Mucosa of rectum (tissue), 2 donors: ENCODE measurements at regions not wholly inside any gene's neighbourhood (a gene's known extent, or its start where the extent isn't known, plus 50 kb on each side); places are given as distances from the start of the nearest gene placed in this dataset.

Experiments
- H3K27ac ChIP-seq, 2 donors: one replicate each; pipeline ENCODE4 v1.7.0; 2013; ENCODE audit warnings: inconsistent platforms in 2 of 2, low read depth in 2 of 2, low read length in 2 of 2
- H3K27me3 ChIP-seq, 2 donors: one replicate each; pipeline ENCODE4 v1.7.0; 2013; ENCODE audit warnings: low read length in 2 of 2; ENCODE audit not compliant: control insufficient read depth in 2 of 2, insufficient read depth in 2 of 2
- H3K36me3 ChIP-seq, 2 donors: one replicate each; pipeline ENCODE4 v1.7.0; 2013; ENCODE audit warnings: low read length in 2 of 2; ENCODE audit not compliant: control insufficient read depth in 2 of 2, insufficient read depth in 2 of 2
- H3K4me1 ChIP-seq, 2 donors: one replicate each; pipeline ENCODE4 v1.7.0; 2013; ENCODE audit warnings: low read length in 2 of 2, mild to moderate bottlenecking in 1 of 2; ENCODE audit not compliant: control insufficient read depth in 2 of 2, insufficient read depth in 2 of 2
- H3K4me3 ChIP-seq, 2 donors: one replicate each; pipeline ENCODE4 v1.7.0; 2013; ENCODE audit warnings: low read length in 2 of 2
- H3K9ac ChIP-seq, 2 donors: one replicate each; pipeline ENCODE4 v1.7.0; 2013; ENCODE audit warnings: low read length in 2 of 2, low read depth in 1 of 2, mild to moderate bottlenecking in 1 of 2
- H3K9me3 ChIP-seq, 2 donors: one replicate each; pipeline ENCODE4 v1.7.0; 2013; ENCODE audit warnings: low read length in 2 of 2; ENCODE audit not compliant: control insufficient read depth in 2 of 2
- donor health status: healthy.
- donor health status: Normal muscosa, but diverticular disease.

DNA sequence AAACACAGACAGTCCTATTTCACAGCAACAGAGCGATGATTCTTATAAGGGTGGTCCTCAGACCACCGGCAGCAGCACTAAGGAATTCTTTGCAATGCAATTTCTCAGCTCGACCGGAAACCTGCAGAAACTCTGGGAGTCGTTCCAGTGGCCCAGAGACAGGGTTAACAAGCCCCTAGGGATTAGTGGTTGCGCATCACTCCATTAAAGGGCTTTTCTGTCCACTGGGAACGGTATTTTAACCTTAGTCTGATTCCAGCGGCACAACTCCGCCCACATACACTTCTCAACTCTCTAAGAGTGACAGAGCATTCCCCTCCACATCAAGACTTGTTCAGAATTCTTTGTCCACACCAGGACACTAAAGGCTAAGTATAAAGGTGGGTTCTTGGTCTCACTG is 341.5 kb downstream of the TFAP2A start:
- Histone ChIP-seq H3K27ac (no peak overlapping the region), H3K27me3 (no peaks in the 10 kb centered on the region), H3K4me3 (no peak overlapping the region), H3K36me3 (no peaks in the 10 kb centered on the region), H3K4me1 (no peaks in the 10 kb centered on the region), H3K9ac (no peak overlapping the region), H3K9me3 (no peaks in the 10 kb centered on the region)

GRCh38 chr6:10071631-10072220 is 343.1 kb downstream of the TFAP2A start:
- no peak overlapping the region for H3K9ac ChIP-seq
- no peaks in the 10 kb centered on the region for H3K36me3 ChIP-seq
- H3K4me3 ChIP-seq = no peak overlapping the region
- H3K27me3 ChIP-seq = no peaks in the 10 kb centered on the region
- no peaks in the 10 kb centered on the region for H3K4me1 ChIP-seq
- no peak overlapping the region for H3K27ac ChIP-seq
- H3K9me3 ChIP-seq = no peaks in the 10 kb centered on the region

DNA sequence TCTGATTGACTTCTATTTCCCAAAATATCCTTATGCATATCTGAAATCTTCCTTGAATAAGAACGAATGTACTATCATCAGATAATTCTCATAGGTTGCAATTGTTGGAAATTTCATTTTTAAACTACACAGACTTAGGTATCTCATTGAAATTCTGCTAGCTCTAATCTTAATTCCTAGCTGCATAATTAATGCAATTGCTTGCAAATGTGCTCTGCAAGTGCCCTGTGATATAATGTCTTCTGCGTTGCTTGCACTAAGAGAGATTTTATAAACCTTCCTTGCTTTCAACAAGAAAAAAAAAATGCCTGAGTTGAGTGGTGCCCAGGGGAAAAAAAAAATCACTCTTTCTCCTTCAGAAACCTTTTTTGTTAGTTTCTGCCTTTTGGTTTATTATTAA is 354.9 kb downstream of the TFAP2A start:
- Histone ChIP-seq H3K9me3 (peaks cover 0 to 4% of the 10 kb centered on the region in 2 donors), H3K9ac (no peak overlapping the region)

GRCh38 chr6:10054672-10055071 is 360.2 kb downstream of the TFAP2A start:
- no peak overlapping the region for H3K4me3 ChIP-seq
- H3K4me1 ChIP-seq = no peaks in the 10 kb centered on the region
- H3K9ac ChIP-seq = no peak overlapping the region
- no peak overlapping the region for H3K27ac ChIP-seq
- H3K9me3 ChIP-seq = no peaks in the 10 kb centered on the region
- H3K36me3 ChIP-seq = no peaks in the 10 kb centered on the region
- no peaks in the 10 kb centered on the region for H3K27me3 ChIP-seq

More for the DNA sequence above, 354.9 kb downstream of the TFAP2A start:
- H3K36me3 ChIP-seq = no peaks in the 10 kb centered on the region
- no peak overlapping the region for H3K27ac ChIP-seq
- H3K4me3 ChIP-seq = no peak overlapping the region
- H3K27me3 ChIP-seq = no peaks in the 10 kb centered on the region
- no peaks in the 10 kb centered on the region for H3K4me1 ChIP-seq

- Histone ChIP-seq H3K4me3 (no peak overlapping the region), H3K36me3 (no peaks in the 10 kb centered on the region), H3K4me1 (no peaks in the 10 kb centered on the region), H3K9ac (no peak overlapping the region), H3K27me3 (no peaks in the 10 kb centered on the region), H3K9me3 (no peaks in the 10 kb centered on the region), H3K27ac (no peak overlapping the region)
Measured at GRCh38 chr6:10051283-10051682, 363.6 kb downstream of the TFAP2A start.

DNA sequence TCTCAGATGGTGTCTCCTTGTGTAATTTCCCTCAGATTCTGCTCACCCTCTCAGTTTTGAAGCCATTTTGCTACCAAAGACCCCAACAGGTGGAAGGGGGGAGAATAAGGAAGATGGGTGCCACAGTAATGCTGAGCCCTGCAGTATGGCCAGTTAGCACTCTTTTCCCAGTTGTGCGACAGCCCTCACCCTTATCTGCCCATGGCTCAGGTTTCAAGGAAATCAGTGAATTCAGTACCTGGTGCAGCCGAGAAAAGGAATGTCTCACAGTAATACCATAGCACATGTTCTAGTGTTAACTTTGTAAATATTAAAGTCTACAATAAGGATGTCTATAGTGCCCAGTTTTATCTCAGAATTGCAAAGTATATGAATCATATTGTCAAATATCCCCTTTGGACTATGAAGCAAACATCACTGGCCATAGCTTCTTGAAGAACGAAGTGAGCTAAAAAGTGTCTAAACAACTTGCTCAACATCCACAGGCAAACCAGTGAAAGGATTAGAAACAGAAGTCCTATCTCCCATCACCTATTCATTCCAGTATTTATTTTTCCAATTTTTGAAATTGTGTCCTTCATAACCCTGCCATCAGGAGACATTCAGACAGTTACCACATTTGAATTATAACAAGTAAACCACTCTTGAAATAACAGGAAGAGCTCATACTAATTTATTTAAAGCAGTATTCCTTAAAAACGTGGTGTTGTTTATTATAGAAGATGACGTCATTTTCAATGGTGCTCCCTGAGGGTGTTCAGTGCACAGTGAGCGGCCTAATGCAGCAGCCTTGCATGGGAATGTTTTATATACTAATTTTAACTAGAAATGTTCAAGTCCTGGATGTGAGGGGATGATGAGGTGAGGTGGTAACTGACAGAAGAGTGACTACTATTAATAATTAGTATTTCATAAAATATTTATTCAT is 366.2 kb downstream of the TFAP2A start:
- no peak overlapping the region for H3K27ac ChIP-seq
- no peak overlapping the region for H3K4me3 ChIP-seq
- H3K9me3 ChIP-seq = no peaks in the 10 kb centered on the region
- H3K36me3 ChIP-seq = no peaks in the 10 kb centered on the region
- no peaks in the 10 kb centered on the region for H3K4me1 ChIP-seq
- H3K9ac ChIP-seq = no peak overlapping the region
- no peaks in the 10 kb centered on the region for H3K27me3 ChIP-seq

DNA sequence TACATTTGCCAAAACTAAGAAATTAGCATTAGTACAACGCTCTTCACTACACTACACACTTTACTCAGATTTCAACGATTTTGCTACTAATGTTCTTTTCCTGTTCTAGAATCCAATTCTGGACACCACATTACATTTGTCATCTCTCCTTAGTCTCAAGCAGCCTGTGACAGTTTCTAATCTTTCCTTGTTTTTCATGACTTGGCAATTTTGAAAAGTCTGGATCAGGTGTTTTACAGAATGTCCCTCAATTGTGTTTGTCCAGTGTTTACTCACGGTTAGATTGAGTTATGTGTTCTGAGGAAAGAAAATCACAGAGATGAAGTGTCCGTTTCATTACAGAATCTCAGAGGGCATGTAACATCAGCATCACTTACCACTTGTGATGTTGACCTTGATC is 372.6 kb downstream of the TFAP2A start:
- no peak overlapping the region for H3K27ac ChIP-seq
- no peaks in the 10 kb centered on the region for H3K9me3 ChIP-seq
- no peaks in the 10 kb centered on the region for H3K36me3 ChIP-seq
- no peaks in the 10 kb centered on the region for H3K4me1 ChIP-seq
- no peak overlapping the region for H3K4me3 ChIP-seq
- H3K27me3 ChIP-seq = no peaks in the 10 kb centered on the region
- H3K9ac ChIP-seq = no peak overlapping the region

DNA sequence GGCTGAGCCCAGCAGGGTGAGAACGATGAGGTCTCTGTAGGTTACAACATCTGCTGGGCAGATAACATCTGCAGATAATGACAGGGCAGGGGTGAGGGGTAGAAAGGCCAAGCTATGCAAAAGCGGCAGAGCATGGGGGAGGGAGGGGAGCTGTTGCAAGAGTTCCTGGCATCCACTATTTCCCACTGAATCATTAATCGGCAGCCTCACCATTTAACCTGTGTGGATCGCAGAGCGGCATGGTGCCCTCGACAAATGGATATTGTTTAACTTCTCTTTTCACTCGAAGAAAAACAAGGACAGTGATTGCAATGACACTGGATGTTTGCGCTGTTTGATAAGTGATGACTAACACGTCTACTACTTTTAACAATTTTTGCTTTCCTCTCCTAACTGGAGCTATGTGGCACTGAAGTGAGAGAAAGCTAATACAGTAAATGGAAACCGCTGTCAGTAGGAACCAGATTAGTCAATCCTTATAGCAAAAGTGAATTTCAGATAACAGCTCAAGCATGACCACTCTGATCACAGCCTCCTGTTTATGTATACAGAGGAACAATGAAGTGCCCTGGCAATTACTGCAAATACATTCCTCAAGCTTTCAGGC is 381.5 kb downstream of the TFAP2A start:
- H3K4me3 ChIP-seq = no peak overlapping the region
- H3K27ac ChIP-seq = no peak overlapping the region
- H3K27me3 ChIP-seq = no peaks in the 10 kb centered on the region
- no peaks in the 10 kb centered on the region for H3K9me3 ChIP-seq
- H3K4me1 ChIP-seq = no peaks in the 10 kb centered on the region
- H3K36me3 ChIP-seq = no peaks in the 10 kb centered on the region
- no peak overlapping the region for H3K9ac ChIP-seq

DNA sequence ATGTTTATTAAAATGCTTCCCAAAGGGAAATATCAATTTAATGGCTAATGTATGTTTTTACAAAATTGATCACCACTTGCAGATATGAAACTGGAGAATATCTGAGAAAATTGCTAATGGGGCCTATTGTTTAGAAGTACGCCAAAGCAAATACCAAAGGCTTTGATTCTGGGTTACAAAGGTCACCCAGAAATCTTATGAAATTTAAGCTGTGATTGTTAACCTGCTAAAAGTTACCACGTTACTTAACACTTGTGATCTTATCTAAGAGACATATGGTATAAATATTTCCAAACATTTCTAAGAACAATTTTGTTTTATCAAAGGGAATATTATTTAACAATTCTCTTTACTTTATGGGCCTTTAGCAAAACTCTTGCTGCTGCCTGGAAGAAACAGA is 383.3 kb downstream of the TFAP2A start:
- Histone ChIP-seq H3K27ac (no peak overlapping the region), H3K9ac (no peak overlapping the region), H3K27me3 (no peaks in the 10 kb centered on the region), H3K4me3 (no peak overlapping the region), H3K4me1 (no peaks in the 10 kb centered on the region), H3K9me3 (no peaks in the 10 kb centered on the region), H3K36me3 (no peaks in the 10 kb centered on the region)

DNA sequence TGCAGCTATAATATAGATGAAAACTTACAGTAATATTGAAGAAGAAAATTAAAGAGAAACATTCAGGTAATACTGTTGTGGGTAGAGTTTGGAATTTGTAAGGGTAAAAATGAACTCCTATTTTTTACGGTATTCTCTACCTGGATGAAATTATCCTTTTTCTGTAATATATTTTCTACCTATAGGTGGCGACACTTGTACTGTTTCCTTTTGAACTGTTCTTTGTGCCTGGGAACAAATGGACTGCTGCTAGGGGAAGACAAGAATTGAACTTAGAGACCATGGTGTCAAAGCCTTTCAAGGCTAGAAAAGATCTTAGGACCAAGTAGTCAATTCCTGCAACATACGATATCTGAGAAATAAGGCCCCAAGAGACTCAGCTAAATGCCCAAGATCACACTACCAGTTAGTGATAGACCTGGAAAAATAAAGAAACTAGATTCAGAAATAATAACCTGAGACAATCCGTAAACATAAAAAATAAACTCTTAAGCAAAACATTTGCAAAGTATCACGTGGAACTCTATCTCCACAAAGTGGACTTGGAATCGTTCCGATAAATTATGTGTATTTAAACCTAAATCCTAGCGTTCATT is 383.8 kb downstream of the TFAP2A start:
- Histone ChIP-seq H3K4me3 (no peak overlapping the region), H3K9me3 (no peaks in the 10 kb centered on the region), H3K36me3 (no peaks in the 10 kb centered on the region), H3K27me3 (no peaks in the 10 kb centered on the region), H3K4me1 (no peaks in the 10 kb centered on the region), H3K27ac (no peak overlapping the region), H3K9ac (no peak overlapping the region)
